Spleen (tissue), 3 donors: ENCODE measurements at regions not wholly inside any gene's neighbourhood (a gene's known extent, or its start where the extent isn't known, plus 50 kb on each side); places are given as distances from the start of the nearest gene placed in this dataset.

Experiments used
- POLR2A ChIP-seq, 3 donors: fragments of 450-650 bp; IDR thresholded peaks; one replicate each; pipeline ENCODE4 v1.5.1; 2017; ENCODE audit warnings: antibody characterized with exemption in 3 of 3, mild to moderate bottlenecking in 1 of 3
- POLR2AphosphoS5 ChIP-seq, 3 donors: sonication (generic); formaldehyde crosslinking; IDR thresholded peaks; one replicate each; pipeline ENCODE4 v1.5.1; 2017; ENCODE audit warnings: antibody characterized with exemption in 3 of 3

GRCh38 chr2:56813490-56813889 is 629.7 kb downstream of the CCDC85A start:
- TF ChIP-seq POLR2A (IDR thresholded peaks at IDR 0.05) (no peak), POLR2AphosphoS5 (IDR thresholded peaks at IDR 0.05) (no peak)
